HK-2 (cell line): ENCODE measurements at regions not wholly inside any gene's neighbourhood (a gene's known extent, or its start where the extent isn't known, plus 50 kb on each side); places are given as distances from the start of the nearest gene placed in this dataset.

ENCODE experiments used
- DNase-seq: peaks from one replicate; pipeline ENCODE4 v3.0.0-alpha.2; 2018; ENCODE audit not compliant: unreplicated experiment

DNA sequence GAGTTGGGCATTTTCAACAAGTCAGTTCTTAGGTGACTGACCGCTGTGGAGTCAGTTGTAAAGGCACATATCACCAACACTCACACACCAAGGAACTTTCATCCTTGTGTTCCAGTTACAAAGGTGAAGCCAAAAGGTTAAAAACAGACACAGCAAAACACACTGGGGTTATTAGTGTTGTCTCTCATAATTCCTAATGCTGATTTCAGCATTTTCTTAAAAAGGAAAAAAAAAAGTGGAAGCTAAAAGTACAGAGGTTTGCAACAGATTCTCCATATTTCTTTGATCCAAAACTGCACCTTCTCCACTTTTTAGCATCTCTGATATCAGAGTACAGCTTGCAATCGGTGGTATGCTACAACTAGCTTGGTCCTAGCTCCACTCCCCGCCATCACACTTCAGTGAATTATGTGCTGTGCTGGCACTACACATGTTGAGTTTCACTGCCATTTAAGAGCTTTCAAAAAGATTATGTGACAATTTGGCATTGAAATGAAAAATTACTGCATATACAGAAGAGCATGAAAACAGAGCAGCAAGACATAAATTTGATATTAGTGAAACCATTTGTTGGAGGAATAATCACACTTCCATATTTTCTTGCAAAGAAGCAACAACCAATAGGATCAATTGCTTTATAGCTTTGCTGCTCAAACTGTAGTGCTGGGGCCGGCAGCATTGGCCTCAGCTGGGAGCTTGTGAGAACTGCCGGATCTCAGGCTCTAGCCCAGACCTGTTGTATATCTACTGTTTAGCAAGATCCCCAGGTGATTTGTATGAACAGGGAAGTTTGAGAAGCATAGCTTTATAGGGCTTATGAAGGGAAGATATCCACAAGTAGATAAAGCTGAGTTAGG lies 62.3 kb upstream of the DAPL1 start:
- no peak for DNase-seq

DNA sequence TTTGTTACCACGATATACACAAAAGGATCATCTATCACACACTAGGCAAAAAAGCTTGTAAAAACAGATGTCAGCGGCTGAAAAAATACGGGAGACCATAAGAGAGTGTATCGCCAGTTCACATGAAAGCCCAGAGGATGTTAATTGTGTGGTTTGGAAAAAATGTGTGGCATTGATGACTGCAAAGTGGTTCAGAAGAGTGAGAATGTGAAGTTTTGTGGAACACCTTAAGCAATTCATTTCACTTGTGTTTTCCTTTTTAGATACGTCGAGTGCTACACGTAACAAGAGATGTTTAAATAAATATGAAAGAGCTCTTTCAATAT lies 61.7 kb upstream of the DAPL1 start:
- no peak for DNase-seq

DNA sequence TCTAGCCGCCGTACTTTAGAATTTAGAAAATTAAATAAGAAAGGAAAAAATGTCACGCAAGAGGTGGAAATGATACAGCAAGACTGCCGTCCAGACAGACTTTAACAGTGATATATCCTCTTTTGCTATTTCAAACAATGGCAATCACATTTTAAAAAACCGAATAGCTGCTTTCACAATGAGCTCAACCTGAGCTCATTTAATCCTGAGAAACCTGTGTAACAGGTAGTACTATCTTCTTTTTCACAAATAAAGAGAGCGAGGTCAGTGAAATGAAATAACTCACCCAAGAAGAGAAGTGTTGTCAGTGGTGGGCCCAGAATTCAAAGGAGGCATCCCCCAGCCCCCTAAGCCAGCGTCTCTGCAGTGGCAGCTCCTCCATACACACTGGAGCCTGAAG lies 60.7 kb upstream of the DAPL1 start:
- no peak for DNase-seq

DNA sequence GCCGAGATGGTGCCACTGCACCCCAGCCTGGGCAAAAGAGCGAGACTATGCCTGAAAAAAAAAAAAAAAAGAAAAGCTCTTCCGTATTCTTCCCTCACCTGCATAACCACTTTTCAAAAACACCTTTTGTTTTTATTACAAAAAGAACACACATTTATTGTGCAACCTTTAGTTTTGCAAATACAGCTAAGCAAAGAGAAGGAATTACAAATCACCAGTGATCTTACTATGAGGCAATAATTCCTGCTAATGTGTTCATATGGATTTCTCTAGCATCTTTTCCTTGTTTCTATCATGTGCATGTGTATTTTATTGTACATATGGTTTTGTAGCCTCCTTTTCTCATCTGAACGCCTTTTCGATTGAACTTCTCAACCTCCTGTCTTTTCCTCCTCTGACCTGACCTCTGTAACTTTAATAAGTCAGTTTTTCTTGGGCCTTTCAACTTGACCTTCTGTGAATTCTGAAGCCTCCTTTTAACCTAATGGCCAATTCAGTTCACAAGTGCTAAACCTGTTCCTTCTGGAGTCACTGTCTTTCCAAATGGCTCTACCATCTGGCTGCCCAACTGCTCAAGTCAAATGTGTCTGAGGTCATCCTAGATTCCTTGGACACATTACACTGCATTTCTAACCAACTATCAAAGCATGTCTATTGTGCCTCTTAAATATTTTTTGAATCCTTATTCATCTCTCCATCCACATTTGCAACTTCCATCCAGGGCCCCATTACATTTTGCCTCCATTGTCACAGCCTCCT lies 59.1 kb upstream of the DAPL1 start:
- no peak for DNase-seq

DNA sequence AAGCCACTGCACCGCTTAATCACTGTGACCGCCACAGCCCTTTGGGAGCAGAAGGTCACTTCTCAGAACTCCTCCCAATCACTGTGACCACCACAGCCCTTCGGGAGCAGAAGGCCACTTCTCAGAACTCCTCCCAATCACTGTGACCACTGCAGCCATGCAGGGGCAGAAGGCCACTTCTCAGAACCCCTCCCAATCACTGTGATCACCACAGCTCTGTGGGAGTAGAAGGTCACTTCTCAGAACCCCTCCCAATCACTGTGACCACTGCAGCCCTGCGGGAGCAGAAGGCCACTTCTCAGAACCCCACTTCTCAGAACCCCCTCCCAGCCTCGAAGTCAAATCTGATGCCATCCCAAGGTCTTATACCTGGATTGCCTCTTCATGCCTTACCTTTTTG lies 56.8 kb upstream of the DAPL1 start:
- no peak for DNase-seq

DNA sequence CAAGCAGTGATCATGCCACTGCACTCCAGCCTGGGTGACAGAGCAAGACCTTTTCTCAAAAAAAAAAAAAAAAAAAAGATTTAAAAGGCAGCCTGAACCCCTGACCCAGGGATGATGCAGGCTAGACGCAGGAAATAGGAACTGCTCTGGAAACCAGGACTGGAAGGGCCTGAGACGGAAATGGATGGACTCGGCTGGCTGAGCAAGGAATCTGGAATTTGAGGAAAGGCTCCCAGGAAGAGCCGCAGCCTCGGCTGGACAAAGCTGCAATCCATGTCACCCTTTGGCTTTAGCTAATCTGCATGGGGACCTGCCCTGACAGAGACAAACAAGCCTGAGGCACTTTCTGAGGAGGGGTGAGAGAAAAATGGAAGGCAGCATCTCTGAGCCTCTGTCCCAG lies 55.0 kb upstream of the DAPL1 start:
- DNase-seq, result peak; percentile 44

DNA sequence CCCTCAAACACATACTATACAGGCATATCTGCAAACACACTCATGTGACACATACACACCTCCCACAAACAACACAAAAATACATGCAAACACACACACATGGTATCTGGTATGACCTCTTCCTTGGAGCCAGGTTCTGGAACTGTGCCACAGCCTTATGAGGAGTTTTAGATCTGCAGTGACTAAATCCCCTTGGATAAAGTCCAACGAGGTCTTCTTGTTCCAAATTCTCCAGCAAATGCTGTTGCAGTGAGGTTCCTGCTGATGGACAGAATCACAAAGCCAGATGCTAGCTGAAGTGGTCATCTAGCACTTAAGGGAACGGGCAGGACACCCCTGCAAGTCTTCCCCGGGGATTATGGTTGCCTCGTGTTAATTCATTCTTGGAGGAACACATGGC lies 54.5 kb upstream of the DAPL1 start:
- DNase-seq, result no peak

DNA sequence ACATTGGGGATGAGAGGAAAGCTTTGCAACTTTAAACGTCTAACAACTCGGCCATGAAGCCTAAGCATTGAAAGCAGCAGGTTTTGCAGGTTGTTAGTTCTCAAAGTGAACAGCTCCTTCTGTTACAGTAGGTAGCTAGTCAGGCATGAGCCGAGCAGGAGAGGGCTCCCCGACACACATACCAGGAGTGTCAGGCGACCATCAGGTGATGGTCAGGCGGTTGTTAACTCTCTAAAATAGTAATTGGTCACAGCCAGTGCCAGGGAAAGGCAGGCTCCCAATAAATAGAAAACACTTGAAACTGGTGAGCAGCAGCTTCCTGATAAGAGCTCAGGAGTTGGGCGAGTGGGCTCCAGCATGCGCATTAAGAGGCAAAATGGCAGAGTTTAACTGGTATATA lies 53.5 kb upstream of the DAPL1 start:
- DNase-seq, result no peak

DNA sequence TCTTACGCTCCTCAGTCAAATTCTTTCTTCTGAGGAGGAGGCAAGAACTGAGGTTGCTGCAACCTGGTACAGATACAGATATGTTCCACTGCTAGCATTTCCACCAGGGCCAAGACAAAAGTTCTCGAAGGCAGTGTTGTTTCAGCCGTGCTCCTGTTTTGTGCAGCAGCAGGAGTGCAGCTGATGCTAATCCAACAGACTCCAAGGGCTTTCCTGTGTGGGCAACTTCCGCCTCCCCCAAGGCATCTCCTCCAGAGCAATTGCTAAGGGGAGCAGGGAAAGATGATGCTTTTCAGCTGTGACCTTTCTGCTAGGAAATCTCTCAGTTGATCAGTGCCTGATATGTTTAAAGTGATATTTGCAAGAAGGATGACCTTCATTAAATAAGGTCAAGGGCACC lies 52.6 kb upstream of the DAPL1 start:
- DNase-seq, result no peak

DNA sequence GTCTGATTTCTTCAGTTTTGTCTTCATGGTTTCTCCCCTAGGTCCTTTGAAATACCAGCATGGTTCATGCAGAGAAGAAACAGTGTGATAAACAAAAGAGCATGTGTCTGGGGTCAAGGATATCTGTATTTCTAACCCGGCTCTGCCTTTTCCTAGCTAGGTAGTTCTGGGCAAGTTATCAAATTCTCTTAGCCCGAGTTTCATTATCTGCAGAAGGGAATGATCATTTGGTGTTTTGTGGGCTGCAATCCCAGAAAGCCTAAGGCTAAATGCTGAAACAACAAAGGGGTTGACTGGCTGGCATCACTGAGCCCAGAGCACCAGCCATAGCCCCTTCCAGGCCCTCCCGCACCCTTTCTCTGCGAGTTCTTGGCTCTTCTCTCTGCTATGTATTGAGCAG lies 51.7 kb upstream of the DAPL1 start:
- DNase-seq, result no peak

DNA sequence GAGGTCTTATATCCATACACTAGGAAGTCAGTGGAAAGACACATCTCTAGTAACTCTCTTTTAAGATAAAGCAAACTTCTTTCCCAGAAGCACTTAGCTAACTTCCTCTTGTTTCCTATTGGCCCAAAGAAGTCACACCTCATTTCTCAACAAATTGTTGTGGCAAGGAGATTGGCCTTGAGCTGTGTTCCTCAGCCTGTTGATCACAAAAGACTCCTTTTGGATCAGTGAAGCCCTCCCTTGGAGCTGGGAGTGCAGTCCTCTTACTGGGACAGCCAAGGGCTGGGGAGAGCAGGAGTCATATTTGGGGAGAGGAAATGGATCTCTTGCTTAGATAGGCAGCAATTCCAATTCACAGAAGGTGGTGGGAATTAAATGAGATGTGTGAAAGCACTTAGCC lies 51.2 kb upstream of the DAPL1 start:
- no peak for DNase-seq

DNA sequence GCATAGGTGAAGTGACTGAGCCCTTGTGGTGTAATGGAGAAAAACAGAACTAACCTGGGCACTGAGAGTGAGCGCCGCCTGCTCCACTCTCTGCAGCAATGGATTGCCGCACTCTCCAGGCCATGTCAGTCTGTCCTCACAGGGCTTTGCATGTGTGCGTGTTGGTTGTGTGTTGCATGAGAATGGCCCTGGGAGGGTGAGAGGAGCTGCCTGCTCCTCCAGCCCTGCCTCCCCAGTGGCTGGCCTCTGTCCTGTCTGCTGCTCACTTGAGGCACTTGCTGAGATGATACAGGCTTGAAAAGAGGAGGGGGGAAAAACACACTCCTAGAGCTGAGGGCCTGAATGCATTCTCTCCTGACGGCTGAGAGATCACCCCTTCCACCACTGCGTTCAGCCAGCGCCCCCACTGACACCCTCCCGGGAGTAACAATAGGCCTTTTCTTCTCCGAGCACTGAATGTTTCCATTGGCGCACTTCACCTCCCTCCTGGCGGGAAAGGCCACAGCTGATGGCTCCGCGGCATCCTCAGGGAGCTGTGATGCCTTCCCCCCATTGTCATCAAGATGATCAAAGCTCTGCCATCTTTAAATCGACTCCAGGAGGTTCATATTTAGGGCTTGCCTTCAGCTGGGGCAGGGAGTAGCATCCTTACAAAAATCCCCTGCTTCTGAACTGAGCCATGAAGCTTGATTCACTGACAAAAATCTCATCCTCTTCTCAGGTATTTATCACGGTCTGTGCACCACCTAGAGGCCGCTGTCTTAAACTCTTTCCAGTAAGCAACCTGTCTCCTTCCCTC lies 49.9 kb upstream of the DAPL1 start:
- DNase-seq, result peak; percentile 45
